ENCODE measurements at regions not wholly inside any gene's neighbourhood (a gene's known extent, or its start where the extent isn't known, plus 50 kb on each side); places are given as distances from the start of the nearest gene placed in this dataset.

GRCh38 chr1:66476774-66477173 is 57.2 kb upstream of the SGIP1 start:
- no peak overlapping the region for H3K14ac ChIP-seq (ENCODE audit: insufficient read length)
- no peak overlapping the region for H3K9ac ChIP-seq (replicated peaks in 1 of 4; ENCODE audit: extremely low read depth in 1 of 4, low read depth in 3 of 4, low read length in 3 of 4)
- ChIA-PET CTCF (ENCODE audit: partially characterized antibody) (interaction anchor here (1.0 to 3.4 kb wide), 4 partner anchors 19 to 224 kb away, joined by 3 to 14 read pairs (median 4); no protein-coding TSS in a partner anchor), POLR2A (ENCODE audit: partially characterized antibody) (no interaction called here)
- 95% methylated on average over 1 of the region's 1 CpG; no CpG with 5 or more reads in 1 of the 2 experiments for WGBS, 2 experiments (ENCODE audit: extremely low coverage in 1 of 2, insufficient coverage in 1 of 2, insufficient read length in 1 of 2, insufficient replicate concordance in 2 of 2, low coverage in 1 of 2, low lambda C conversion rate in 2 of 2, missing lambda C conversion rate in 1 of 2)
- no peaks in the 10 kb centered on the region for H3K9me3 ChIP-seq (ENCODE audit: insufficient read depth in 2 of 2, low read depth in 1 of 2, low read length in 1 of 2)
- no peak overlapping the region for H2BK120ac ChIP-seq (replicated peaks; ENCODE audit: low read depth, low read length)
- H3K23ac ChIP-seq (ENCODE audit: insufficient read length), result no peak overlapping the region
- H2AK5ac ChIP-seq (ENCODE audit: low read depth, low read length), result no peak overlapping the region
- no peak overlapping the region for H3K4me3 ChIP-seq (ENCODE audit: extremely low read depth in 1 of 4, insufficient read depth in 2 of 4, low read depth in 3 of 4, low read length in 4 of 4)
- no peaks in the 10 kb centered on the region for H3K4me1 ChIP-seq (replicated peaks in 1 of 4; ENCODE audit: control insufficient read depth in 3 of 4, insufficient read depth in 4 of 4, low read length in 3 of 4)
- H3K27ac ChIP-seq (ENCODE audit: low read depth, low read length), result no peak overlapping the region
- TF ChIP-seq CHD2 (IDR thresholded peaks at IDR 0.05; ENCODE audit: low read length), result no peak
- TF ChIP-seq NRF1 (IDR thresholded peaks at IDR 0.05; ENCODE audit: low read depth, low read length), result no peak
- no peak for TF ChIP-seq POLR2A (IDR thresholded peaks at IDR 0.05; ENCODE audit: control extremely low read depth in 1 of 2, low read depth in 2 of 2, low read length in 2 of 2)
- TF ChIP-seq KDM1A (IDR thresholded peaks at IDR 0.05; ENCODE audit: borderline replicate concordance, low read length), result no peak
- TF ChIP-seq EP300 (IDR thresholded peaks at IDR 0.05; ENCODE audit: borderline replicate concordance in 1 of 2, low read depth in 2 of 2, low read length in 2 of 2), result no peak
- no peak for TF ChIP-seq CTCF (IDR thresholded peaks at IDR 0.05; ENCODE audit: control extremely low read depth in 1 of 3, insufficient read depth in 1 of 3, low read depth in 1 of 3, low read length in 3 of 3)
- no peak for TF ChIP-seq RXRA (IDR thresholded peaks at IDR 0.05; ENCODE audit: insufficient read depth, low read depth, low read length)
- no peak for TF ChIP-seq BRCA1 (IDR thresholded peaks at IDR 0.05; ENCODE audit: low read depth, low read length)
- DNase-seq (ENCODE audit: low read depth in 1 of 2, low spot score in 2 of 2), result no peak
- H4K91ac ChIP-seq (replicated peaks; ENCODE audit: insufficient read length, low read length), result no peak overlapping the region
- no peaks in the 10 kb centered on the region for H3K27me3 ChIP-seq (replicated peaks in 1 of 4; ENCODE audit: control insufficient read depth in 3 of 4, extremely low read depth in 1 of 4, insufficient read depth in 3 of 4, low read length in 3 of 4)
- FAIRE-seq, result no peak
- no peak overlapping the region for H2BK20ac ChIP-seq (ENCODE audit: low read length)
- H3K23me2 ChIP-seq (ENCODE audit: low read depth, low read length), result no peaks in the 10 kb centered on the region
- no peak overlapping the region for H4K8ac ChIP-seq (ENCODE audit: extremely low read depth, insufficient read depth, low read length)
- H2BK5ac ChIP-seq (ENCODE audit: low read depth, low read length), result no peak overlapping the region
- no peaks in the 10 kb centered on the region for H3K79me1 ChIP-seq (ENCODE audit: low read depth, low read length)
- no peak overlapping the region for H4K5ac ChIP-seq (ENCODE audit: insufficient read length, low read depth, low read length)
- no peaks in the 10 kb centered on the region for H4K20me1 ChIP-seq (replicated peaks in 1 of 2; ENCODE audit: control insufficient read depth in 1 of 2, insufficient read depth in 2 of 2, low read length in 2 of 2)
- H2BK15ac ChIP-seq (ENCODE audit: low read length), result no peak overlapping the region
- no peak overlapping the region for H2AFZ ChIP-seq (ENCODE audit: low read length)
- H3K56ac ChIP-seq (replicated peaks; ENCODE audit: insufficient read length, low read depth, low read length), result no peak overlapping the region
- H3K36me3 ChIP-seq (ENCODE audit: control insufficient read depth in 2 of 4, insufficient read depth in 4 of 4, low read length in 3 of 4), result no peaks in the 10 kb centered on the region
- no peak overlapping the region for H2BK12ac ChIP-seq (ENCODE audit: low read depth, low read length)
- no peaks in the 10 kb centered on the region for H3K79me2 ChIP-seq (ENCODE audit: control insufficient read depth in 1 of 2, insufficient read depth in 2 of 2, low read length in 2 of 2)
- H3K4me2 ChIP-seq (ENCODE audit: insufficient read depth in 1 of 2, low read depth in 2 of 2, low read length in 2 of 2), result no peak overlapping the region
- no peak overlapping the region for H3K18ac ChIP-seq (ENCODE audit: extremely low read depth, low read length)
- no peak overlapping the region for H3K4ac ChIP-seq (replicated peaks; ENCODE audit: insufficient read length, low read depth, low read length)

All from H1 (cell line).